GOT3 (cell line): ENCODE measurements at regions not wholly inside any gene's neighbourhood (a gene's known extent, or its start where the extent isn't known, plus 50 kb on each side); places are given as distances from the start of the nearest gene placed in this dataset.

ENCODE experiments used
- DNase-seq: peaks from one replicate; lab custom pipeline; 2025; ENCODE audit warnings: mixed read lengths; lab: John Stamatoyannopoulos, UW

GRCh38 chr5:6236170-6236793, 142.1 kb downstream of the MED10 start:
- no peak for DNase-seq

- DNase-seq, result no peak
These were observed 142.6 kb downstream of the MED10 start for GRCh38 chr5:6235726-6236125.

DNA sequence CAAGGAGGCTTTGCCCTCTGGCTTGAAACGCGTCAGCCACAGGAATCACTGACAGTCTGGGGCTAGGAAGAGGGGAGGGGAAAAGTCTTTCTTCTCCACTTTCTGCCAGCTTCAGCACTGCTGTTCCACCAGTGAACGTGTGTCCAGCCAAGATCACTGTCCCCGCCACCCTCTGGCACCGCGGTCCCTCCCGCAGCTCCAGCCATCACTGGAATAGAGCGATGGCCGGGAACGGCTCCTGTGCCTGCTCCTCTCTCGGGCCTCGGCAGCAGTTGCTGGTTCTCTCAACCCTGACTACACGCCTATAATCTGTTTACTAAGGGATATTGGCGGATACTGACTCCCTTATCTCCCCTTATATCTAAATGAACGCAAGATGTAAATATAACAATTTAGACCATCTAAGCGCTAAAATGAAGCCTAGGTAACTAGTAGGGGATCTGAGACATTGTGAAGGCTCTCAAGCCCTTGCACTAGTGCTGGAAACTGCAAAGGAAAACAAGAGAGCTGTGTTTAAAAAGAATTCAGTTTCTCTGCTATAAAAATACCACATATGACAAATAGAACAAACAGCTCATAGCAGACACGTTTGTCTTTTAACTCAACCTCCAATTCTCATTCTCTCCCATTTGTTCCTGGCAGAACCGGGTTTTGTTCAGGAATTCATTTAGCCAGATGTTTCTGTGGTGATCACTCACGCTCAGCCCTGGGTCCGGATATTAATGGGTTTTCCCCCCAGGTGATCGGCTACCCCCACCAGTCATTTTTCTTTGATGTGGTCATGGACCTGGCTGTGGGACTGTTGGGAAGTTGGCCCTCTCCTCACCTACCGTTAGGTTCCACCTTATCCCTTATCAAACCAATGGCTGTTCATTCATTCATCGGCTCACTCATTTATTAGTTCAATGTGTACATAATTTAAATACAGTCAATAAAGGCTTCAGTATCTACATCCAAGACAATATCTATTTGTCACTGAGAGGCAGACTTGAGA, 149.8 kb downstream of the MED10 start:
- DNase-seq, result no peak

DNA sequence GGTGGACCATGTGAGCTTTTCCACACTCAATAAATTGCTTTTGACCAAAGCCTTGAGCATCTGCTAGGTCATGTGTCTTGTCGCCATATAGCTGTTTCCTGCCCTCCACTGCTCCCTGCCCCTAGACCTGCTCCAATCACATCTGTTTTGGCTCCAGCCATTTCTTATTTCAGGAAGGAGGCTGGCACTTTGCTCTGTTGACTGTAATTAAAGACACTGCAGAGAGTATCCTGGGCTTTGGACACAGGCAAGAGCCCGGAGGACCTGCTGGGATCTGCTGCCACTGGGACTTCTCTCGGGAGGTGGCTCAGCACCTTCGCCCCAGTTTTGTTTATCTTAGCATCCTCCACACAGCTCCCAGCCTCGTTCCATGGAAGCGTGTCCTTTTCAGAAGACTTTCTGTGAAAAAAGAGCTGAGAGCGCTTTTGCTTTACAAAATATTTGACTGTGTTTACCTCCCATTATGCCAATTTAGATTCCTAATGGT, 153.2 kb downstream of the MED10 start:
- DNase-seq, result no peak

- no peak for DNase-seq
These were observed 153.9 kb downstream of the MED10 start for GRCh38 chr5:6224406-6224805.

GRCh38 chr5:6222899-6223298, 155.4 kb downstream of the MED10 start:
- no peak for DNase-seq

GRCh38 chr5:6222121-6222520, 156.2 kb downstream of the MED10 start:
- DNase-seq, result no peak

DNA sequence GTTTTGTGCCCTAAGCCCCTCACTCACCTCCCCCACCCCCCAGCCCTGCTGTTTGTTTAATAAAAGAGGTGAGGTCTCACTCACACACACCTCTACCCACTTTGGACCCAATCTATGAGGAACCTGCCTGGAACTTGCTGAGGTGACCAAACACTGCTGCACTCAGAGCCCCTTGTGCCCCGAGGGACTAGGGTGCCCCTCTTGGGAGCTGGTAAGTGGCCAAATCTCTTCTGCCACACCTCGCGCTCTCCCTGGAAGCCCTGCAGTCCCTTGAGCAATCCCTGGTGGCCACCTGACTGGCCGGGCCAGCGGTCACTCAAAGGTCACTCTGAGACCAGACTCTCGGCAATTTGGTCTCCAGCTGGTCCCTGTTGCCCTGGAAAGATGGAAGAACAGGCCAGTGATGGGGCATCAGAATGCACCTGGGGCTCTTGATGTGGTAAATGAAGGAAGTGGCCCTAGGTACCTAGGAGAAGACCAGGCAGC, 157.2 kb downstream of the MED10 start:
- DNase-seq, result no peak

DNA sequence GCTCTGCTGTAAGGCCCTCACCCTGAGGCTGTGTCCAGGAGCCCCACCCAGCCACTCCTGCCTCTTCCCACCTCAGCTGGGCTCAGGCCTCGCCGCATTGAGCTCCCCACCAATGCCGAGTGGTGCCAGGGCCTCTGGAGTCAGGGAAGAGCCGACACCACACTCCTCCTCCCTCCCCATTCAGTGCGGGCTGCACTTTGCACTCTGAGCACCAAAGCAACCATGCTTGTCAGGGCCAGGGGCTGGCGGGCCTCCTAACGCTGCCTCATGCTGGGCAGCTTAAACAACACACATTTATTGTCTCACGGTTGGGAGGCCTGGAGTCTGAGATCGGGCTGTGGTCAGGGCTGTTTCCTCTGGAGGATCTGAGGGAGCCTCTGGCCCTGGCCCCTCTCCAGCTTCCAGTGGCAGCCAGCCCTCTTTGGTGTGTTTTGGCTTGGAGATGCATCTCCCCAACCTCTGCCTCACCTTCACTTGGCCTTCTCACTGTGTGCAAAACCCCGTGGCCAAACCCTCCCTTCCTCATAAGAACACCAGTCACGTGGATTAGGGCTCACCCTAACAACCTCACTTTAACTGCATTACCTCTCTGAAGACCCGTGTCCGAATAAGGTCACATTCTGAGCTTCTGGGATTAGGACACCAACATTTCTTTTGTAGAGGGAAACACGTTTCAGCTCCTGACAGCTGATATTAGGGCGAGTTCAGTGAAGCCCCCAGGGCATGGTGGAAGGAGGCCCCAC, 157.8 kb downstream of the MED10 start:
- no peak for DNase-seq

GRCh38 chr5:6218517-6218916, 159.8 kb downstream of the MED10 start:
- no peak for DNase-seq

GRCh38 chr5:6218116-6218515, 160.2 kb downstream of the MED10 start:
- DNase-seq, result no peak

- no peak for DNase-seq
These were observed 161.8 kb downstream of the MED10 start for GRCh38 chr5:6216471-6217075.

DNA sequence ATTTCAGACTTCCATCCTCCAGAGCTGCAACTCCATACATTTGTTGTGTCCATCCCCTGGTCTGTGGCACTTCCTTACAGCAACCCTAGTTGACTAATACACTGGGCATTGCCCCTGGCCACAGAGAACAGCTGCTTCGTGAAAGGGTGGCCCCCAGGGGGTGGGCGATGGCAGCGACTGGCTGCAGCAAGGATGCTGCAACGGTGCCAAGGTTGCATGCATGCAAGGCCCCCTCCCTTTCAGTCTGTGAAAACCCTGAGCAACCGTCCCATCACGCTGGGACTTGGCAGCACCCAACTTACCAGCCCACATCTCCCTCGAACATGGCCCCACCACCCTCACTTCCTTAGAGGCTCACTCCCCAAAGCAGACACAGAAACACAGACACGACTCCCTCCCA, 162.5 kb downstream of the MED10 start:
- no peak for DNase-seq

- no peak for DNase-seq
These were observed 166.1 kb downstream of the MED10 start for GRCh38 chr5:6212244-6212643.

DNA sequence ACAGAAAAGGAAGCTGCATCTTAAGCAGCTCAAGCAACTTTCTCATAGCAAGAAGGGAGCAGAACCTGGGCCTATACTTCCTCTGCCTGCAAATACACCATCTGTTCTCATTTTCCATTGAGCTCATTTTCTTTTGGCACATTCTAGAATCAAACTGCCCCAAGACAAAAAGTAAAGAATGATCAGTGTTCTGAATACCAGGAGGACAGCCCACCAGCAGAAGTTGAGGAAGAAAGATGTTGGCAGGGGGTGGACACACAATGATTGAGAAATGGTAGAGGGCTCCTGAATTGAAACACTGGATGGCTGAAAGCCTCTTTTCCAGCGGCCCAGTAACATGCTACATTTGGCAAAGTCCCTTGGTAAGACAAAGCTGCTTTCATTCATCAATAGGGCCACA, 171.8 kb downstream of the MED10 start:
- no peak for DNase-seq

- DNase-seq, result no peak
These were observed 175.4 kb downstream of the MED10 start for GRCh38 chr5:6202968-6203365.

DNA sequence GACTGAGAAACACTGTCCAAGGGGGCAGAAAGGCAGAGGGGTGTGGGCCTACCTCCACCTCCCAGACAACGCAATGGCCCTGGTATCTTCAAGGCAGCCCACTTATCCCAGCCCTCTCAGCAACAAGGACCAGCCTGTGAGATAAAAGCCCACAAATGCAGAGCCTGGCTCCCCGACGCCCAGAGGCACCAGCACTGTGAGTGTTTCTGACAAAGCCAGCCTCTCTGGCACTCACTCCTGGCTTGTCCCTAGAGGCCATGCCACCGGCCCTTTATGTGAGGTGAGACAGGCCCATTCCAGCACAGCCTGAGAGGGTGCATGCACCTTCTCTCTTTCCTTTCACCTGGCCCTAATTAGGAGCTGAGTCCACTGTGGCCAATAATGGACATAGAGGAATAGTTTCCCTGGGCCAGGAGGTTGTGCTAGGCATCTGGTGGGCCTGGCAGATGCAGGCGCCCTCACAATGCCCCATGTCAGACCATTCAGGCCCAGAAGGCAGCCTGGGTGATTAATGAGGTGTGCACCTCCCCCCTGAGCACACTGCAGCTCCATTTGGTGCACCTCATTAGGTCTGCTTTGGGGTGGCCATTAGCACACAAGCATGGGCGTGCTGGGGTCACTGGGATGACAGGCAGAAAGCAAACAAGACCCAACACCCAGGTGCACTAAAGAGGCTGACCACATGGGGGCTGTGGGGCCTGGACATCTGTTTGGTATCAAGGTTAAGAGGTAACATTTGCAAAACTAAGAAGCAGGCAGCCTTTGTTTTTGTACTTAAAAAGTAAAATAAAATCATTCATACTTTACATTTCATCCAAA, 176.0 kb downstream of the MED10 start:
- DNase-seq, result no peak

GRCh38 chr5:6201631-6202030, 176.7 kb downstream of the MED10 start:
- no peak for DNase-seq

DNA sequence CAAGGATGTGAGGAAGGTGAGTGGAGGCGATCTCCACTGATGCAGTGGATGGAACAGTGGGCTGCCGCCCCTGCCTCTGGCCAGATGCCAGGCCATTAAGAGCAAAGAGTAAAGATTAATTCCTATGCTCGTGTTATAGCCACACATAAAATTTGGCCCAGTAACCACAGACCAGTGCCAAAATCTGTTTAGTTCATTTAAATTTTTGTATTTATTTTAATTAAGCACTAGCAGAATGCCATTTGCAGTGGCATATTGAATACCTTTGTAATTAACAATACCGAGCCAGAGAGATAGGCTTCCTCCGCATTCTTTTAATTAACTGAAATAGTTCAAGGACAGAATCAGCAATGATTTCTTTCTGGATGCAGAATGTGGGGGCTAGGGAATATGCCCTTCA, 179.8 kb downstream of the MED10 start:
- no peak for DNase-seq

- no peak for DNase-seq
These were observed 180.9 kb downstream of the MED10 start for GRCh38 chr5:6197427-6197826.
